DMS153 (cell line): ENCODE measurements at regions not wholly inside any gene's neighbourhood (a gene's known extent, or its start where the extent isn't known, plus 50 kb on each side); places are given as distances from the start of the nearest gene placed in this dataset.

Experiments used
- DNase-seq: peaks from one replicate; lab custom pipeline; 2025; lab: John Stamatoyannopoulos, UW

GRCh38 chr13:107034236-107034872, 466.4 kb upstream of the ARGLU1 start:
- no peak for DNase-seq

DNA sequence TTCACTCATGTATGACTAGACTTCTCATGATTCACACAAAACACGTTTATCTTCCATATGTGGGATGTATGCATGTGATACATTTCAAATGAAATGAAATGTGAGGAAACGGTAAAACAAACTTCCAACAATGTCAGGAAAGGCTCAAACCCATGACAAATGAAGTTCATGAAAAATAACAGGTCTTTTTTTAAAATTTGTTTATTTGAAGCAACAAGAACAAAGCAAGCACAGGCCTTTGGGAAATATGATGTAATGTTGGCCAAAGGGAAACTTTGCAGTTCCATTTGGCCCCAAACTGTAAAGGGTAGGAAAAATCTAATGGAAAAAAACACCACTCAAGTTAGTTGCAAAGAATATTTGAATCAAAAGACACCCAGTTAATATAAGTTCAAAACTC, 463.8 kb upstream of the ARGLU1 start:
- no peak for DNase-seq

GRCh38 chr13:107028751-107029150, 460.8 kb upstream of the ARGLU1 start:
- no peak for DNase-seq

DNA sequence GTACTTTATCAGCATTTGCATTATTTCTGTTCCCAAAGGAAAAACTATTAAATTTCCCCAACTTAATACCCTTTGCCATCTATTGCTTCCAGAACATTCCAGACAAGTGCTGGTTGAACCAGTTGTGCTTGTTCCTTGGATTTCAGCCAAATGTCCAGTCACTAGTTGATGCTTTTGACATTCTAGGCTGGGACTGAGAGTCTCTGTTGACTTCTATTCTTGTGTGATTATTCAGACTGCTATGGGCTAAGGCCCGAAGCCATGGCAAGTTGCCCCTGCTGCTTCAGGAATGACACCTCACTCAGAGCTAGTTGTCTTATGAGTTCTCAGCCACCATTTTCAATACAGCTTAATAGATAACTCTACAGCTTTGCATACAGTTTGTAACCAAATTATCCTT, 458.1 kb upstream of the ARGLU1 start:
- DNase-seq = no peak

- no peak for DNase-seq
Measured at GRCh38 chr13:107023335-107023734, 455.4 kb upstream of the ARGLU1 start.

- DNase-seq = no peak
Measured at GRCh38 chr13:107020393-107020792, 452.5 kb upstream of the ARGLU1 start.

- no peak for DNase-seq
Measured at GRCh38 chr13:107018285-107018684, 450.3 kb upstream of the ARGLU1 start.

DNA sequence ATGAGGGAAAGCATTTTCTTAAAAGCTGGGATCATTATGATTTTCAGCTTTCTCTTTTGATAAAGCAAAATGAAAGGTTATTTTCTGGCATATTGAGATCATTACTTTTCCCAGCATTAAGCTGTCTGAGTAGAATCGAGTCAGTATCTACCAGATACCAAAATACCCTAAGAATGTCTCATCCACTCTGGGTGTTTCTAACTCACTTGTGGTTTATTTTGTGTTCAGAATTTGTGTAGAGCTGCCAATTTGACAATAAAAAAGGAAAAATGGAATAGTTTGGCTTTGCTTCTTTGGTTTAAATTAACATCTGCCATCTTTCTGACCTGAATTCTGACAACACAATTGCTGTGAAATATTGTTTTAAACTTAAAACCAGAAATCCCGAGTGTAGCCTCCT, 438.7 kb upstream of the ARGLU1 start:
- DNase-seq = no peak

DNA sequence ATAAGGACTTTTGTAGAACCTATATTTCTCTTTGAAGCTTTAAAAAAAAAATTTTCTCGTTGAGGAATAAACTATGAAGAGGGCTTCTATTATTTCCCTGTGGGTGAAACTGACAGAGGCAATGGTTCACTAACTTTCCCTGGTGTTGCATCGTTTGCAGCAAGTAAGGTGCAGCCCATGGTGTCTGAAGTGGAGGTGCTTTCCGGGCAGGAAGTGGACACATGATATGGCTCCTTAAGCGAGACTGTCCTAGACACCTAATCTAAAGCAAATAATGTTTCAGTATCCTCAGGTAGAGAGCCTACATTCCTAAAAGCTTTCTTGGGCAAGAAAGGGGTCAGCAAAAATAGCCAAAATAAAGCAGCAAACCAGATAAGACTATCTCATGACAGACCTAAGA, 437.6 kb upstream of the ARGLU1 start:
- DNase-seq = no peak

- no peak for DNase-seq
Measured at GRCh38 chr13:107003911-107004310, 436.0 kb upstream of the ARGLU1 start.

DNA sequence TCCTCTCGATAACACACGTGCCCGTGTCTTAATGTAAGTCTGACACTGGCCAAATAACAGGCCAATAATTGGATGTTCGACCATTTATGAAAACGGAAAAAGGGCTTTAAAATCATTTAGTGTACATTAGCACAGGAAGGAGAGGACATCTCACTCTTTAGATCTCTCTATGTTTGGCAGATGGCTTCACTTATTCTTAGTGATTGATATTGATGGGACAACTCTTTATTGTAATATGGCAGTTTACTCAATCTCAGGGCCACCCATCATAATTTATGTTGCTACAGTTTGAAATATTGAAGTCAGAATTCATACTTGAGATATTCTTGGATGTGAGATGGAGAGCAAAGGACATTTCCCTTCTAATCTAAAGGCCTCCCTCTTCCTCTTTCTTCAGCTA, 430.7 kb upstream of the ARGLU1 start:
- DNase-seq = no peak

DNA sequence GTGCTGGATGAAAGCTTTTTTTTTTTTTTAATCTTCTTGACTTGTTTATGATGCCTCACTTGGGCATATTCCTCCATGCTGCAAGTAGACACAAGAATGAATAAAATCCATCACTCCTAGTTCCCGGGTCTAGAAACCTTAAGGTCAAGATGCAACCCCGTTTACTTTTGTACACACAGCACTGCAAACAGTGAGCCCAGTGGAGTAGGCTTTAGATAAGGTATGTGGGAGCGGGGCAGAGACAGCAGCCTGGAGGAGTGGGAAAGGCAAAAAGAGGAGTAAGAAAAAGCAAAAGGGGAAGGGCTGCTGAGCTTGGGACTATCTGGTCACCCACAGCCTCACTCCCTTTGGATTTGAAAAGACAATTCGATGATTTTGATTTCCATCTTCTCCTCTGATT, 429.8 kb upstream of the ARGLU1 start:
- DNase-seq = no peak

GRCh38 chr13:106996867-106997618, 429.1 kb upstream of the ARGLU1 start:
- no peak for DNase-seq

DNA sequence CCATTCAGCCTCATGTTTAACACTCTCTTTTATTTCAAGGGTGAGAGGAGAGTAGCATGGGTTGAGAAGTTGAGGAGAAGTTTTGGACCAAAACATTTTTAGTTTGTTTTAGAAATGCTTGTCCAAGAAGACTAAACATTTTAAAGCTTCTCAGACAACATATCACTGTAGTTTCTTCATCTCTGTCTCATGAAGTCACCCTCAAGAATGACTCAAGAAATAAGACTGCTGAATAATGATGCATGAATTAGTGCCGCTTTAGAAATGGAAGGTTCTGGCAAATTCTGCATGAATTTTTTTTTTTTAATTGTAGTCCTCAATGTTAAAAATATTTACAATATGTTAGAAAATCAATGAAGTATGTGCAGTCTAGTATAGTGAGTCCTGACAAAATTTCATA, 422.7 kb upstream of the ARGLU1 start:
- DNase-seq = no peak

DNA sequence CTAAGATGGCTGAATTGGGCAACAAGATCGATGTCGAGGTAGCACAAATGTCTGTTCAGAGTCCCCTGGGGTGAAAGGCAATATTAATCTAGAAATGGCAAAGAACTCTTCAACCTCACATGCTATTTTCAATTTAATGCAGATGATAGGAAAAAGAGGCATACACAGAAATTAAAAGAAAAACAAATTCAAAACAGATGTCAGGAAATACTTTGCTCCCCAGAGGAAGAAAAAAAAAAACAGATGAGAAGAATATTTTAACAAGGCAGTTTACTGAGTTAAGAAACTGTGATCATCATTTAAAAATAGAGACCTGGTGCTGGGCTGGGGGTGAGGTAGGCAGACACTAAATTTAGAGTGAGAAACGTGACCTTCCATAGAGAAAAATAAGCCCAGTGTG, 421.9 kb upstream of the ARGLU1 start:
- DNase-seq = no peak

GRCh38 chr13:106987427-106987785, 419.5 kb upstream of the ARGLU1 start:
- no peak for DNase-seq

GRCh38 chr13:106986687-106987426, 418.9 kb upstream of the ARGLU1 start:
- no peak for DNase-seq

DNA sequence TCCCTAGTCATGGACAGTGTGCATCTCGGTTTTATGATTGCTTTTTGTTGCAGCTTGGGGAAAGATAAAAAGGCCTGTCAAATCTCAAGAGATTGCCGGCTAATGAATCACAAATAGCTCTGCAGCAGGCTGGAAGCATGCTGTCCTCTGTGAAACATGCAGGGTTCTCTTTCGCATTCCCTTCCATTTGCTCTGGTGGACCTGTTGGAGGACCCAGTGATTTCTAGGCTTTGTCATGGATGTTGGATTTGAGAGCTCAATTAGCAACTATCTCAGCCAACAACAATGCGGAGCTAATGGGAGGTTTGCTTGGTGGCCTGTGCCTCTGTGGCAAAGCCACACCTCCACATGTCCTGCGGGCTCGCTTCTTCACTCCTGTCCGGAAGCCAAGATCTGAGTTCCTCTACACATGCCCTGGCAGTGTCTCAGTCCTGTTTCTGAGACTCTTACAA, 418.1 kb upstream of the ARGLU1 start:
- DNase-seq = no peak

DNA sequence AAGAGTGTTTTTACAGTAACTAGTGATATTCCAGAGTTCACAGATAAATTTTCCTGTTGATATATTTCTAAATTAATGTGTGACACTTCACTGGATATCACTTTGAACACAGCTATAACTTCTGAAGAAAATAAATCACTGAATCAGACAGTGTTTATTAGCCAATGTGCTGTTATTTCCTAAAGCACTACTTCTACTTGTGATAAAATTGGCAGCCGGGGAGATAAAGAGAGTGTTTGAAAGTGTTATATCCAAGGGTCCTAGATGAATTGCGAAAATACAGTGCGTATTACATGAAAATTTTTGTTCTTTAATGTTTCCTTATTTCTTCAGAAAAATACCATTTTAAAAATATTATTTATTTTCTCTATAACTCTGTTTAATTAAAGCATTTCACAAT, 417.5 kb upstream of the ARGLU1 start:
- no peak for DNase-seq

GRCh38 chr13:106981051-106981450, 413.1 kb upstream of the ARGLU1 start:
- DNase-seq = no peak

DNA sequence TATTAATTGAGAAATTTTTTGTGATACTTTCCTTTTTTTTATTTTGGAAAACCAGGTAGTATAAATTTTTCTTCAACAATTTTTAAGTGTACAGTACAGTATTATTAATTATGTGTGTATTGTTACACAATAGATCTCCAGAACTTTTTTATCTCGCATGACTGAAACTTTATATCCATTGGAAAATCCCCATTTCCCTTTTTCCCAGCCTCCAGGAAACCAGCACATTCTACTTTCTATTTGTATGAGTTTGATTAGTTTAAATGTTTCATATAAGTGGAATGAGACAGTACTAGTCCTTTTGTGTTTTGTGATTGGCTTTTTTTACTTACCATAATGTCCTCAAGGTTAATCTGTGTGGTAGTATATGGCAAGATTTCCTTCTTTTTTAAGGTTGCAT, 399.5 kb upstream of the ARGLU1 start:
- DNase-seq = no peak

- DNase-seq = no peak
Measured at GRCh38 chr13:106963151-106963550, 395.2 kb upstream of the ARGLU1 start.

- no peak for DNase-seq
Measured at GRCh38 chr13:106961651-106962050, 393.7 kb upstream of the ARGLU1 start.
